ENCODE measurements at regions not wholly inside any gene's neighbourhood (a gene's known extent, or its start where the extent isn't known, plus 50 kb on each side); places are given as distances from the start of the nearest gene placed in this dataset.

GRCh38 chr22:27433099-27433498, 368.5 kb downstream of the MN1 start:
- Histone ChIP-seq H3K9me3 (no peaks in the 10 kb centered on the region), H3K36me3 (no peaks in the 10 kb centered on the region), H3K27ac (no peak overlapping the region), H3K27me3 (no peaks in the 10 kb centered on the region), H3K4me1 (peaks cover 11% of the 10 kb centered on the region), H3K4me3 (no peak overlapping the region)
- no peak for DNase-seq (ENCODE audit: extremely low spot score in 2 of 2)
- TF ChIP-seq CTCF (IDR thresholded peaks at IDR 0.05) (no peak), POLR2A (IDR thresholded peaks at IDR 0.05) (no peak), POLR2AphosphoS5 (IDR thresholded peaks at IDR 0.05; ENCODE audit: insufficient read depth in 1 of 2, low read depth in 1 of 2) (no peak)
- intact Hi-C loops (cut with DNase I), result no loop called here

- H3K27me3 ChIP-seq, result no peaks in the 10 kb centered on the region
- H3K36me3 ChIP-seq, result no peaks in the 10 kb centered on the region
- DNase-seq (ENCODE audit: extremely low spot score in 2 of 2), result no peak
- H3K4me1 ChIP-seq, result peaks cover 16% of the 10 kb centered on the region
- intact Hi-C loops (cut with DNase I), result no loop called here
- H3K4me3 ChIP-seq, result no peak overlapping the region
- H3K27ac ChIP-seq, result no peak overlapping the region
- H3K9me3 ChIP-seq, result no peaks in the 10 kb centered on the region
- TF ChIP-seq CTCF (IDR thresholded peaks at IDR 0.05) (no peak), POLR2A (IDR thresholded peaks at IDR 0.05) (no peak)
Observed at GRCh38 chr22:27433585-27434190, 367.9 kb downstream of the MN1 start.

GRCh38 chr22:27434898-27435297, 366.7 kb downstream of the MN1 start:
- no peak for DNase-seq (ENCODE audit: extremely low spot score in 2 of 2)
- Histone ChIP-seq H3K27ac (no peak overlapping the region), H3K4me1 (peaks cover 18% of the 10 kb centered on the region), H3K27me3 (no peaks in the 10 kb centered on the region), H3K36me3 (no peaks in the 10 kb centered on the region), H3K9me3 (no peaks in the 10 kb centered on the region), H3K4me3 (no peak overlapping the region)
- no peak for TF ChIP-seq CTCF (IDR thresholded peaks at IDR 0.05)
- no peak for TF ChIP-seq POLR2A (IDR thresholded peaks at IDR 0.05)
- no peak for TF ChIP-seq POLR2AphosphoS5 (IDR thresholded peaks at IDR 0.05; ENCODE audit: insufficient read depth in 1 of 2, low read depth in 1 of 2)
- intact Hi-C loops (cut with DNase I), result no loop called here

- no peak for DNase-seq (ENCODE audit: extremely low spot score in 2 of 2)
- Histone ChIP-seq H3K27me3 (no peaks in the 10 kb centered on the region), H3K9me3 (no peaks in the 10 kb centered on the region), H3K27ac (no peak overlapping the region), H3K4me3 (no peak overlapping the region), H3K36me3 (no peaks in the 10 kb centered on the region), H3K4me1 (peaks cover 18% of the 10 kb centered on the region)
- intact Hi-C loops (cut with DNase I), result no loop called here
- TF ChIP-seq POLR2AphosphoS5 (IDR thresholded peaks at IDR 0.05; ENCODE audit: insufficient read depth in 1 of 2, low read depth in 1 of 2), result no peak
- no peak for TF ChIP-seq CTCF (IDR thresholded peaks at IDR 0.05)
- no peak for TF ChIP-seq POLR2A (IDR thresholded peaks at IDR 0.05)
Observed at GRCh38 chr22:27435844-27436576, 365.5 kb downstream of the MN1 start.

- Histone ChIP-seq H3K9me3 (no peaks in the 10 kb centered on the region), H3K27me3 (no peaks in the 10 kb centered on the region), H3K27ac (no peak overlapping the region), H3K4me3 (no peak overlapping the region), H3K36me3 (no peaks in the 10 kb centered on the region), H3K4me1 (peaks cover 18% of the 10 kb centered on the region)
- intact Hi-C loops (cut with DNase I), result no loop called here
- no peak for TF ChIP-seq POLR2A (IDR thresholded peaks at IDR 0.05)
- no peak for TF ChIP-seq POLR2AphosphoS5 (IDR thresholded peaks at IDR 0.05; ENCODE audit: insufficient read depth in 1 of 2, low read depth in 1 of 2)
- no peak for TF ChIP-seq CTCF (IDR thresholded peaks at IDR 0.05)
- no peak for DNase-seq (ENCODE audit: extremely low spot score in 2 of 2)
Observed at GRCh38 chr22:27436591-27436990, 365.0 kb downstream of the MN1 start.

All from vagina (tissue), 2 donors.